Natural killer cell treated with Interleukin-12 subunit alpha and Interleukin-12 subunit beta and Interleukin-15 and Interleukin-18, amount 100 ng/mL, for 72 hours (primary cell): ENCODE measurements at regions not wholly inside any gene's neighbourhood (a gene's known extent, or its start where the extent isn't known, plus 50 kb on each side); places are given as distances from the start of the nearest gene placed in this dataset.
A peak's percentile ranks its signal among the peaks of the same experiment; 100 is the strongest.

ENCODE experiments used
- ATAC-seq, 2 donors: fragments of 150-1000 bp; cut with Tn5 transposase in 1 of 2; sonication (Bioruptor Pico), chemical (Tn5 transposase) in 1 of 2; 2 replicates each; pipeline ENCODE4 v1.10.0; 2021
- DNase-seq: peaks from one replicate; pipeline ENCODE4 v3.0.0; 2022; ENCODE audit warnings: low spot score
- H3K27ac Mint-ChIP-seq, 2 donors: 1 replicate in 1 of 2; 2 replicates in 1 of 2; pipeline ENCODE4 v1.8.0; 2022; ENCODE audit warnings: mixed read lengths in 2 of 2, mild to moderate bottlenecking in 1 of 2, moderate library complexity in 1 of 2
- H3K27me3 Mint-ChIP-seq, 2 donors: 1 replicate in 1 of 2; 2 replicates in 1 of 2; pipeline ENCODE4 v1.8.0; 2022; ENCODE audit warnings: mixed read lengths in 2 of 2
- H3K36me3 Mint-ChIP-seq: one replicate; pipeline ENCODE4 v1.8.0; 2022; ENCODE audit warnings: mixed read lengths
- H3K4me1 Mint-ChIP-seq, 2 donors: 1 replicate in 1 of 2; 2 replicates in 1 of 2; pipeline ENCODE4 v1.8.0; 2022; ENCODE audit warnings: low read depth in 2 of 2, mixed read lengths in 2 of 2, mild to moderate bottlenecking in 1 of 2
- H3K4me3 Mint-ChIP-seq: one replicate; pipeline ENCODE4 v1.8.0; 2022; ENCODE audit warnings: mixed read lengths
- H3K9me3 Mint-ChIP-seq: 2 replicates; pipeline ENCODE4 v1.8.0; 2022; ENCODE audit warnings: mixed read lengths

- ATAC-seq (peak in 1 of 2 donors; percentile 60), DNase-seq (no peak)
- H3K4me3 Mint-ChIP-seq = no peak overlapping the region
- no peaks in the 10 kb centered on the region for H3K4me1 Mint-ChIP-seq
- no peaks in the 10 kb centered on the region for H3K36me3 Mint-ChIP-seq
- H3K9me3 Mint-ChIP-seq = peaks cover 16% of the 10 kb centered on the region
- no peaks in the 10 kb centered on the region for H3K27me3 Mint-ChIP-seq
- H3K27ac Mint-ChIP-seq = no peak overlapping the region
These were observed 423.2 kb upstream of the PCDH15 start for GRCh38 chr10:55224007-55224781.

- Mint-ChIP-seq H3K27ac (no peak overlapping the region), H3K36me3 (no peaks in the 10 kb centered on the region), H3K27me3 (no peaks in the 10 kb centered on the region), H3K9me3 (peaks cover 16% of the 10 kb centered on the region), H3K4me1 (no peaks in the 10 kb centered on the region), H3K4me3 (no peak overlapping the region)
- DNase-seq = no peak
- no peak for ATAC-seq
These were observed 422.3 kb upstream of the PCDH15 start for GRCh38 chr10:55223352-55223751.

- Mint-ChIP-seq H3K4me1 (no peaks in the 10 kb centered on the region), H3K27me3 (no peaks in the 10 kb centered on the region), H3K27ac (no peak overlapping the region), H3K36me3 (no peaks in the 10 kb centered on the region), H3K4me3 (no peak overlapping the region), H3K9me3 (peaks cover 11% of the 10 kb centered on the region)
- no peak for DNase-seq
- ATAC-seq = no peak
These were observed 419.9 kb upstream of the PCDH15 start for GRCh38 chr10:55220975-55221374.

GRCh38 chr10:55215699-55216098 lies 414.7 kb upstream of the PCDH15 start:
- Mint-ChIP-seq H3K27me3 (no peaks in the 10 kb centered on the region), H3K4me3 (no peak overlapping the region), H3K27ac (no peak overlapping the region), H3K36me3 (no peaks in the 10 kb centered on the region), H3K9me3 (peaks cover 5% of the 10 kb centered on the region), H3K4me1 (no peaks in the 10 kb centered on the region)
- ATAC-seq (no peak), DNase-seq (no peak)

GRCh38 chr10:55214608-55215007 lies 413.6 kb upstream of the PCDH15 start:
- ATAC-seq (no peak), DNase-seq (no peak)
- peaks cover 12% of the 10 kb centered on the region for H3K9me3 Mint-ChIP-seq
- H3K27me3 Mint-ChIP-seq = no peaks in the 10 kb centered on the region
- H3K4me3 Mint-ChIP-seq = no peak overlapping the region
- H3K36me3 Mint-ChIP-seq = no peaks in the 10 kb centered on the region
- H3K27ac Mint-ChIP-seq = no peak overlapping the region
- H3K4me1 Mint-ChIP-seq = no peaks in the 10 kb centered on the region

- no peak for ATAC-seq
- peaks cover 19% of the 10 kb centered on the region for H3K9me3 Mint-ChIP-seq
These were observed 411.0 kb upstream of the PCDH15 start for GRCh38 chr10:55212051-55212450.

GRCh38 chr10:55203874-55204273 lies 402.8 kb upstream of the PCDH15 start:
- no peak overlapping the region for H3K27ac Mint-ChIP-seq
- no peak for ATAC-seq
- H3K4me1 Mint-ChIP-seq = no peaks in the 10 kb centered on the region
- H3K27me3 Mint-ChIP-seq = no peaks in the 10 kb centered on the region
- peaks cover 11% of the 10 kb centered on the region for H3K36me3 Mint-ChIP-seq
- peaks cover 22% of the 10 kb centered on the region for H3K9me3 Mint-ChIP-seq
- H3K4me3 Mint-ChIP-seq = no peak overlapping the region
- DNase-seq = no peak

More at GRCh38 chr10:55212051-55212450, 411.0 kb upstream of the PCDH15 start:
- Mint-ChIP-seq H3K4me3 (no peak overlapping the region), H3K27me3 (no peaks in the 10 kb centered on the region), H3K36me3 (peaks cover 7% of the 10 kb centered on the region), H3K4me1 (no peaks in the 10 kb centered on the region), H3K27ac (no peak overlapping the region)
- DNase-seq = no peak

GRCh38 chr10:55203319-55203718 lies 402.3 kb upstream of the PCDH15 start:
- Mint-ChIP-seq H3K4me1 (no peaks in the 10 kb centered on the region), H3K27me3 (no peaks in the 10 kb centered on the region)

GRCh38 chr10:55200020-55200419 lies 399.0 kb upstream of the PCDH15 start:
- Mint-ChIP-seq H3K36me3 (peaks cover 13% of the 10 kb centered on the region), H3K27me3 (no peaks in the 10 kb centered on the region), H3K4me3 (no peak overlapping the region), H3K27ac (no peak overlapping the region), H3K9me3 (peaks cover 23% of the 10 kb centered on the region), H3K4me1 (no peaks in the 10 kb centered on the region)
- ATAC-seq (no peak), DNase-seq (no peak)

More at GRCh38 chr10:55203319-55203718, 402.3 kb upstream of the PCDH15 start:
- no peak for DNase-seq
- no peak overlapping the region for H3K4me3 Mint-ChIP-seq
- ATAC-seq = no peak
- peaks cover 23% of the 10 kb centered on the region for H3K9me3 Mint-ChIP-seq
- peaks cover 13% of the 10 kb centered on the region for H3K36me3 Mint-ChIP-seq
- no peak overlapping the region for H3K27ac Mint-ChIP-seq

- DNase-seq (no peak), ATAC-seq (no peak)
- no peaks in the 10 kb centered on the region for H3K36me3 Mint-ChIP-seq
- no peak overlapping the region for H3K27ac Mint-ChIP-seq
- H3K4me1 Mint-ChIP-seq = no peaks in the 10 kb centered on the region
- peaks cover 11% of the 10 kb centered on the region for H3K9me3 Mint-ChIP-seq
- H3K27me3 Mint-ChIP-seq = no peaks in the 10 kb centered on the region
- H3K4me3 Mint-ChIP-seq = no peak overlapping the region
These were observed 390.3 kb upstream of the PCDH15 start for GRCh38 chr10:55191236-55191860.

- ATAC-seq (no peak), DNase-seq (no peak)
- Mint-ChIP-seq H3K4me3 (no peak overlapping the region), H3K36me3 (no peaks in the 10 kb centered on the region), H3K27ac (no peak overlapping the region), H3K4me1 (no peaks in the 10 kb centered on the region), H3K9me3 (peaks cover 20% of the 10 kb centered on the region), H3K27me3 (no peaks in the 10 kb centered on the region)
These were observed 383.0 kb upstream of the PCDH15 start for GRCh38 chr10:55183993-55184392.

GRCh38 chr10:55180357-55180756 lies 379.3 kb upstream of the PCDH15 start:
- Mint-ChIP-seq H3K36me3 (no peaks in the 10 kb centered on the region), H3K4me3 (no peak overlapping the region), H3K27ac (no peak overlapping the region), H3K27me3 (no peaks in the 10 kb centered on the region), H3K9me3 (peaks cover 20% of the 10 kb centered on the region), H3K4me1 (no peaks in the 10 kb centered on the region)
- ATAC-seq (no peak), DNase-seq (no peak)

- no peaks in the 10 kb centered on the region for H3K4me1 Mint-ChIP-seq
- ATAC-seq = no peak
- peaks cover 14% of the 10 kb centered on the region for H3K9me3 Mint-ChIP-seq
- H3K27ac Mint-ChIP-seq = no peak overlapping the region
- H3K27me3 Mint-ChIP-seq = no peaks in the 10 kb centered on the region
- H3K4me3 Mint-ChIP-seq = no peak overlapping the region
- no peak for DNase-seq
- H3K36me3 Mint-ChIP-seq = no peaks in the 10 kb centered on the region
These were observed 373.4 kb upstream of the PCDH15 start for GRCh38 chr10:55174419-55174818.

GRCh38 chr10:55169493-55169892 lies 368.5 kb upstream of the PCDH15 start:
- no peak for DNase-seq
- no peak overlapping the region for H3K27ac Mint-ChIP-seq
- no peaks in the 10 kb centered on the region for H3K27me3 Mint-ChIP-seq
- no peak overlapping the region for H3K4me3 Mint-ChIP-seq
- ATAC-seq = no peak
- H3K9me3 Mint-ChIP-seq = peaks cover 4% of the 10 kb centered on the region
- no peaks in the 10 kb centered on the region for H3K4me1 Mint-ChIP-seq
- no peaks in the 10 kb centered on the region for H3K36me3 Mint-ChIP-seq
